Thyroid gland (tissue), 4 donors: ENCODE measurements at regions not wholly inside any gene's neighbourhood (a gene's known extent, or its start where the extent isn't known, plus 50 kb on each side); places are given as distances from the start of the nearest gene placed in this dataset.
"Not testable (repeated sequence)": the region's sequence is repeated elsewhere in the genome, so short reads cannot be mapped to it uniquely, and the experiment has no call there.

Source experiments
- CTCF ChIP-seq, 6 experiments: fragments of 200-600 bp in 3 of 6; fragments of 450-650 bp in 3 of 6; sonication (generic) in 3 of 6; IDR thresholded peaks; one replicate each; pipeline ENCODE4 v1.5.1; 2016 to 2019; ENCODE audit warnings: antibody characterized with exemption in 6 of 6, mild to moderate bottlenecking in 2 of 6, inconsistent platforms in 1 of 6, moderate library complexity in 1 of 6
- POLR2A ChIP-seq, 2 donors: fragments of 450-650 bp; IDR thresholded peaks; one replicate each; pipeline ENCODE4 v1.6.1; 2017; ENCODE audit warnings: antibody characterized with exemption in 2 of 2, mild to moderate bottlenecking in 2 of 2, moderate library complexity in 1 of 2

- TF ChIP-seq CTCF, POLR2A (IDR thresholded peaks at IDR 0.05): not testable (repeated sequence)
These were observed 171.7 kb downstream of the OR4M2 start for GRCh38 chr15:22252047-22252446.
